Tibial artery (tissue), 4 donors: ENCODE measurements at regions not wholly inside any gene's neighbourhood (a gene's known extent, or its start where the extent isn't known, plus 50 kb on each side); places are given as distances from the start of the nearest gene placed in this dataset.

ENCODE experiments used
- DNase-seq, 2 donors: peaks; one replicate each; pipeline ENCODE4 v3.0.0-alpha.2; 2019
- H3K27ac ChIP-seq, 2 donors: fragments of 200-600 bp; sonication (generic) in 1 of 2; 1 replicate in 1 of 2; 2 replicates in 1 of 2; pipeline ENCODE4 v1.5.1; 2018 to 2019; ENCODE audit warnings: mild to moderate bottlenecking in 1 of 2
- H3K27me3 ChIP-seq, 2 donors: fragments of 200-600 bp; sonication (generic) in 1 of 2; one replicate each; pipeline versions ENCODE4 v1.5.1 to v1.6.0; 2016 to 2019
- H3K36me3 ChIP-seq, 3 donors: fragments of 200-600 bp; sonication (generic) in 2 of 3; one replicate each; pipeline ENCODE4 v1.5.1; 2016 to 2019; ENCODE audit warnings: mild to moderate bottlenecking in 2 of 3
- H3K4me1 ChIP-seq, 4 donors: fragments of 200-600 bp; sonication (generic) in 2 of 4; 1 replicate in 3 of 4; 2 replicates in 1 of 4; pipeline ENCODE4 v1.5.1; 2016 to 2019
- H3K4me3 ChIP-seq, 2 donors: fragments of 200-600 bp; sonication (generic) in 1 of 2; 1 replicate in 1 of 2; 2 replicates in 1 of 2; pipeline ENCODE4 v1.5.1; 2018 to 2019; ENCODE audit warnings: mild to moderate bottlenecking in 2 of 2
- H3K9me3 ChIP-seq, 3 donors: fragments of 200-600 bp; sonication (generic) in 1 of 3; one replicate each; pipeline ENCODE4 v1.5.1; 2016 to 2019
- intact Hi-C: fragments of 100-400 bp; cut with DNase I; formaldehyde crosslinking; loops from one replicate; pipeline ENCODE4 v1.15.0; 2023; ENCODE audit warnings: low total_unique reads
- TF ChIP-seq, protein P1 (sequence below), 2 experiments: fragments of 200-600 bp in 1 of 2; fragments of 450-650 bp in 1 of 2; IDR thresholded peaks; one replicate each; pipeline ENCODE4 v1.5.1; 2017 to 2019; ENCODE audit warnings: antibody characterized with exemption in 2 of 2, mild to moderate bottlenecking in 1 of 2, moderate library complexity in 1 of 2

DNA sequence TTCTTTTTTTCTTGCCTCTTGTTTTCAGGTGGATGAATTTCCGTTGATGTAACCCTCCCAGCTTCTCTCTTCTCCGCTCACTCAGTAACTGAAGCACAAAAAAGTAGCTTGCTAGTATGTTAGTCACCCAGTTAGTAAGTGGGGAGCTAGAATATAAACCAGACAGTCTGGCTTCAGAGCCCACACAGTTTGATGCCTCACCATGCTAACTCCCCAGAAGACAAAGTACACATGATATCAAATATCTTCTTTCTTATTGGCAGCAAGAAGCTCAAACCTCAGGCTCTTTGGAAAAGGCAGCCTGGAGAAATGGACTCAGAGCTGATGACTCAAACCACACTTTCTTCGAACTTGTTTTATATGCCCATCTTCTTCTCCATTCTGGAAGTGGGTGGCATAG is 187.5 kb upstream of the PLXNA2 start:
- no peak overlapping the region for H3K27ac ChIP-seq
- TF ChIP-seq, protein P1, sequence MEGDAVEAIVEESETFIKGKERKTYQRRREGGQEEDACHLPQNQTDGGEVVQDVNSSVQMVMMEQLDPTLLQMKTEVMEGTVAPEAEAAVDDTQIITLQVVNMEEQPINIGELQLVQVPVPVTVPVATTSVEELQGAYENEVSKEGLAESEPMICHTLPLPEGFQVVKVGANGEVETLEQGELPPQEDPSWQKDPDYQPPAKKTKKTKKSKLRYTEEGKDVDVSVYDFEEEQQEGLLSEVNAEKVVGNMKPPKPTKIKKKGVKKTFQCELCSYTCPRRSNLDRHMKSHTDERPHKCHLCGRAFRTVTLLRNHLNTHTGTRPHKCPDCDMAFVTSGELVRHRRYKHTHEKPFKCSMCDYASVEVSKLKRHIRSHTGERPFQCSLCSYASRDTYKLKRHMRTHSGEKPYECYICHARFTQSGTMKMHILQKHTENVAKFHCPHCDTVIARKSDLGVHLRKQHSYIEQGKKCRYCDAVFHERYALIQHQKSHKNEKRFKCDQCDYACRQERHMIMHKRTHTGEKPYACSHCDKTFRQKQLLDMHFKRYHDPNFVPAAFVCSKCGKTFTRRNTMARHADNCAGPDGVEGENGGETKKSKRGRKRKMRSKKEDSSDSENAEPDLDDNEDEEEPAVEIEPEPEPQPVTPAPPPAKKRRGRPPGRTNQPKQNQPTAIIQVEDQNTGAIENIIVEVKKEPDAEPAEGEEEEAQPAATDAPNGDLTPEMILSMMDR (IDR thresholded peaks at IDR 0.05), result no peak
- intact Hi-C loops, result no loop called here
- H3K27me3 ChIP-seq, result no peaks in the 10 kb centered on the region
- no peaks in the 10 kb centered on the region for H3K36me3 ChIP-seq
- H3K4me3 ChIP-seq, result no peak overlapping the region
- no peaks in the 10 kb centered on the region for H3K9me3 ChIP-seq
- peaks cover 0 to 7% (median 2%) of the 10 kb centered on the region in 4 donors for H3K4me1 ChIP-seq
- DNase-seq, result no peak

- H3K4me1 ChIP-seq, result peaks cover 0 to 7% (median 2%) of the 10 kb centered on the region in 4 donors
- H3K9me3 ChIP-seq, result no peaks in the 10 kb centered on the region
- intact Hi-C loops, result no loop called here
- no peaks in the 10 kb centered on the region for H3K36me3 ChIP-seq
- no peak overlapping the region for H3K4me3 ChIP-seq
- no peak overlapping the region for H3K27ac ChIP-seq
- DNase-seq, result no peak
- H3K27me3 ChIP-seq, result no peaks in the 10 kb centered on the region
- TF ChIP-seq, protein P1 (IDR thresholded peaks at IDR 0.05), result no peak
Measured at GRCh38 chr1:208432346-208432745, 188.2 kb upstream of the PLXNA2 start.

DNA sequence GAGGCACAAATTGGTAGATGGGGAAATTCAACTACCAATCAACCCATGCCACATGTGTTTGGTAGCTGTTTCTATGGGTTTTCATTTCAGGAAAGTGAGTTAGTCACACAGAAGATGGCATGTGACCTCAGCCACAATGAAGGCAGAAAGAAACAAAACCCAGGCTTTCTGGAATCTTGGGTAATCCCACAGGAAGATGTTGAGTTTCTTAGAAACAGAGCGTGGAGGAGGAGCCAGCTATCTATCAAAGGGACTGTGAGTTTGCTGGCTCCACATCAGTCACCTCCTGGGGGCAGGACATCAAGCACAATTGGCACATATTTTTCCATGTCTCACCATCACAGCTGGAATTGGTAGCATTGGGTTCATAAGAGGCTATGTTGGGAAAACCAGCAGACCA is 188.9 kb upstream of the PLXNA2 start:
- intact Hi-C loops, result no loop called here
- Histone ChIP-seq H3K36me3 (no peaks in the 10 kb centered on the region), H3K27me3 (no peaks in the 10 kb centered on the region), H3K27ac (no peak overlapping the region), H3K4me1 (peaks cover 0 to 7% (median 2%) of the 10 kb centered on the region in 4 donors), H3K9me3 (no peaks in the 10 kb centered on the region), H3K4me3 (no peak overlapping the region)
- TF ChIP-seq, protein P1 (IDR thresholded peaks at IDR 0.05), result no peak
- DNase-seq, result no peak

DNA sequence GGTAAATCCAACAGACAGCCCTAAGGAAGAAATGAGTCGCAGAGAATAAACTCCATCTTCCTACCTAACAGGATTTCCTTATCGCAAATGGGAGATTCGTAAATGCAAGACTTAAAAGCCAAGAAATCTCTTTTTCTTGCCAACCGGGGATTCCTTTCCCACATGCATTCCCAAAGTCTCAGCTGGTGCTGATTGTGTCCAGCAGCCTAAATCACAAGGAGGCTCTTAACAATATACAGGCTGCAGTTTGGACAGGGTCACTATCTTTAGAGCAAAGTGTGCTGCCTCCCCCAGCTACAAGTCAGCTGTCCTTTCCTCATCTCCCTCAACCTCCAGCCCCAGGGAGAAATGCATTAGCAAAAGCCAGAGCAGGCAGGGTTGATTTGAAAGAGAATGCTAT is 189.8 kb upstream of the PLXNA2 start:
- no peak overlapping the region for H3K27ac ChIP-seq
- no peak overlapping the region for H3K4me3 ChIP-seq
- TF ChIP-seq, protein P1 (IDR thresholded peaks at IDR 0.05), result no peak
- H3K27me3 ChIP-seq, result no peaks in the 10 kb centered on the region
- no peaks in the 10 kb centered on the region for H3K9me3 ChIP-seq
- DNase-seq, result no peak
- no peaks in the 10 kb centered on the region for H3K36me3 ChIP-seq
- peaks cover 0 to 7% (median 2%) of the 10 kb centered on the region in 4 donors for H3K4me1 ChIP-seq
- intact Hi-C loops, result no loop called here

GRCh38 chr1:208437401-208437800 is 193.2 kb upstream of the PLXNA2 start:
- Histone ChIP-seq H3K4me3 (no peak overlapping the region), H3K4me1 (peaks cover 0 to 6% (median 1%) of the 10 kb centered on the region in 4 donors), H3K9me3 (peaks cover 0 to 3% (median 0%) of the 10 kb centered on the region in 3 donors), H3K27ac (no peak overlapping the region), H3K27me3 (no peaks in the 10 kb centered on the region), H3K36me3 (no peaks in the 10 kb centered on the region)
- no peak for DNase-seq
- TF ChIP-seq, protein P1 (IDR thresholded peaks at IDR 0.05), result no peak
- intact Hi-C loops, result no loop called here

DNA sequence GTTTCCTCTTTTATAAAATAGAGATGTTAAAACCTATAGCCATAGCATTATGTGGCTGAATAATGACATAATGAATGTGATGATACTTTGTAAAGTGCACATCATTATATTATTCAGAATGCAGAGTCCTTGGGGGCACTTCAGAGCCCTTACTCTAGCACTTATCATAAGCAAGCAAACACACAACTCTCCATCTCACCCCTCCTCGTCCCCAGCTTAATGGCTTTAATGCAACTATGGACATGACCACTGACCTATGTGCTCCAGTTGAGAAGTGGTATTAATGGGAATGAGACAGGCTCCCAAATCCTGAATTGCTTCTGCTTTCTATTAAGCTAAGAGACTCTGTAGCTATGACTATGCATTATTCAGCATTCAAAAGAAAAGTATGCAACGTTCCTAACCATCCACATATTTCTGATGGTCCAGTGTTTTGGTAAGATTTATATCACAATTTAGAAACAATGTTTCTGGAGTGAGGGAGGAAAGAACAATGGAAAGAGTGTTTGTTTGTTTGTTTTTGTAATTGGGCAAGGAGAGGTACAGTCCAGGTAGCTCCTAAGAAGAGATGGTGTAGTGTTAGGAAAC is 194.0 kb upstream of the PLXNA2 start:
- Histone ChIP-seq H3K27ac (no peak overlapping the region), H3K36me3 (no peaks in the 10 kb centered on the region), H3K4me1 (no peaks in the 10 kb centered on the region), H3K9me3 (peaks cover 0 to 3% (median 0%) of the 10 kb centered on the region in 3 donors), H3K27me3 (no peaks in the 10 kb centered on the region), H3K4me3 (no peak overlapping the region)
- intact Hi-C loops, result no loop called here
- no peak for DNase-seq
- TF ChIP-seq, protein P1 (IDR thresholded peaks at IDR 0.05), result no peak
